ENCODE measurements at regions not wholly inside any gene's neighbourhood (a gene's known extent, or its start where the extent isn't known, plus 50 kb on each side); places are given as distances from the start of the nearest gene placed in this dataset.
"Not testable (repeated sequence)": the region's sequence is repeated elsewhere in the genome, so short reads cannot be mapped to it uniquely, and the experiment has no call there.

GRCh38 chr17:20387549-20387948, 79.8 kb downstream of the LGALS9B start:
- not testable (repeated sequence) for H3K4me3 ChIP-seq (ENCODE audit: insufficient read depth, low read depth, low read length); DNase-seq; H3K27me3 ChIP-seq (ENCODE audit: control insufficient read depth, insufficient read depth, low read length); H3K36me3 ChIP-seq (replicated peaks; ENCODE audit: control insufficient read depth, insufficient read depth, low read length)

GRCh38 chr17:20381358-20382300, 85.7 kb downstream of the LGALS9B start:
- H3K36me3 ChIP-seq (replicated peaks; ENCODE audit: control insufficient read depth, insufficient read depth, low read length); H3K27me3 ChIP-seq (ENCODE audit: control insufficient read depth, insufficient read depth, low read length); H3K4me3 ChIP-seq (ENCODE audit: insufficient read depth, low read depth, low read length): not testable (repeated sequence)
- DNase-seq: peak; percentile 18

- not testable (repeated sequence) for H3K36me3 ChIP-seq (replicated peaks; ENCODE audit: control insufficient read depth, insufficient read depth, low read length); DNase-seq; H3K27me3 ChIP-seq (ENCODE audit: control insufficient read depth, insufficient read depth, low read length); H3K4me3 ChIP-seq (ENCODE audit: insufficient read depth, low read depth, low read length)
Observed at GRCh38 chr17:20380625-20381024, 86.7 kb downstream of the LGALS9B start.

- not testable (repeated sequence) for H3K36me3 ChIP-seq (replicated peaks; ENCODE audit: control insufficient read depth, insufficient read depth, low read length); H3K27me3 ChIP-seq (ENCODE audit: control insufficient read depth, insufficient read depth, low read length); H3K4me3 ChIP-seq (ENCODE audit: insufficient read depth, low read depth, low read length); DNase-seq
Observed at GRCh38 chr17:20379251-20379650, 88.1 kb downstream of the LGALS9B start.

GRCh38 chr17:20376642-20377041, 90.7 kb downstream of the LGALS9B start:
- H3K27me3 ChIP-seq (ENCODE audit: control insufficient read depth, insufficient read depth, low read length); H3K36me3 ChIP-seq (replicated peaks; ENCODE audit: control insufficient read depth, insufficient read depth, low read length); H3K4me3 ChIP-seq (ENCODE audit: insufficient read depth, low read depth, low read length): not testable (repeated sequence)
- peak; percentile 33 for DNase-seq

- not testable (repeated sequence) for H3K36me3 ChIP-seq (replicated peaks; ENCODE audit: control insufficient read depth, insufficient read depth, low read length); DNase-seq
Observed at GRCh38 chr17:20375745-20376144, 91.6 kb downstream of the LGALS9B start.

More at GRCh38 chr17:20375745-20376144, 91.6 kb downstream of the LGALS9B start:
- not testable (repeated sequence) for H3K27me3 ChIP-seq (ENCODE audit: control insufficient read depth, insufficient read depth, low read length); H3K4me3 ChIP-seq (ENCODE audit: insufficient read depth, low read depth, low read length)

All from H7 (cell line).